ENCODE measurements at regions not wholly inside any gene's neighbourhood (a gene's known extent, or its start where the extent isn't known, plus 50 kb on each side); places are given as distances from the start of the nearest gene placed in this dataset.

DNA sequence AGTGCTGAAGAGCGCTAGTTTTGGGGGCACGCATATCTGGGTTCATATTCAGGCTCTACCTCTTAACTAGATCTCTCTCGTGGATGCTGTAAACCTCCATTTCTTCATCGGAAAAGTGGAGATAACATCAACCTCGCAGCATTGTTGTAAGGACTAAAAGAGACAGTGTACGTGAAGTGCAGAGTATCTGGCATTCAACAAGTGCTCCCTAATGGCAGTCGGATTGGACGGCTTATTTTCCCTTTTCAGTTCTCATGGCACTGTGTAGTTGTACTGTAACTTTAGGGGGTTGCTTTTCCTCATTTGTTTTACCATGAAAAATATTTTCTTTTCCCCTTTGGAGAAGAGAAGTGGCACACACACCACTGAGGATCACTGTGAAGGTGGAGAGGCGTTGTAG is 51.4 kb upstream of the ESX1 start:
- H3K27ac ChIP-seq (ENCODE audit: low read length, poor library complexity, severe bottlenecking) = no peak overlapping the region
- no peak overlapping the region for H2AK5ac ChIP-seq (ENCODE audit: low read length, severe bottlenecking)
- H4K91ac ChIP-seq (ENCODE audit: low read length) = no peak overlapping the region
- no peak overlapping the region for H3K4me2 ChIP-seq (ENCODE audit: low read length, poor library complexity, severe bottlenecking)
- H2BK15ac ChIP-seq (ENCODE audit: low read depth, poor library complexity, severe bottlenecking) = no peak overlapping the region
- H3K4me3 ChIP-seq (ENCODE audit: insufficient read depth in 1 of 2, low read depth in 1 of 2, low read length in 2 of 2) = no peak overlapping the region
- H3K27me3 ChIP-seq (ENCODE audit: control insufficient read depth in 1 of 2, insufficient read depth in 1 of 2, low read length in 2 of 2) = peaks cover 0 to 30% of the 10 kb centered on the region in 2 experiments
- H3K79me1 ChIP-seq (replicated peaks; ENCODE audit: low read length, poor library complexity, severe bottlenecking) = no peaks in the 10 kb centered on the region
- no peak overlapping the region for H3K14ac ChIP-seq (ENCODE audit: low read length in 2 of 2)
- no peak overlapping the region for H3K18ac ChIP-seq (ENCODE audit: low read depth in 1 of 2, low read length in 2 of 2)
- no peaks in the 10 kb centered on the region for H3K9me3 ChIP-seq (ENCODE audit: control insufficient read depth, low read length)
- no peak overlapping the region for H4K8ac ChIP-seq (ENCODE audit: low read length)
- no peak overlapping the region for H2BK120ac ChIP-seq (ENCODE audit: low read depth, low read length)
- H3K9ac ChIP-seq (ENCODE audit: low read length) = no peak overlapping the region
- no peaks in the 10 kb centered on the region for H3K4me1 ChIP-seq (ENCODE audit: control insufficient read depth, insufficient read depth, low read depth, low read length)
- H2BK12ac ChIP-seq (ENCODE audit: low read length in 2 of 2) = no peak overlapping the region
- no peak overlapping the region for H3K4ac ChIP-seq (ENCODE audit: low read depth in 1 of 2, low read length in 2 of 2)
- H2AFZ ChIP-seq (ENCODE audit: low read depth, low read length) = no peak overlapping the region
- no peak for DNase-seq
- 93% methylated on average over 6 of the region's 9 CpGs for WGBS
- no peaks in the 10 kb centered on the region for H3K36me3 ChIP-seq (ENCODE audit: control insufficient read depth in 1 of 2, insufficient read depth in 2 of 2, low read depth in 1 of 2, low read length in 2 of 2)
- no peak overlapping the region for H2BK5ac ChIP-seq (ENCODE audit: low read depth, low read length, poor library complexity, severe bottlenecking)
- no peak overlapping the region for H3K23ac ChIP-seq (ENCODE audit: low read length in 2 of 2)

Data from mesenchymal stem cell (in vitro differentiated cells and primary cell).